ENCODE measurements at regions not wholly inside any gene's neighbourhood (a gene's known extent, or its start where the extent isn't known, plus 50 kb on each side); places are given as distances from the start of the nearest gene placed in this dataset.
A peak's percentile ranks its signal among the peaks of the same experiment; 100 is the strongest.

DNA sequence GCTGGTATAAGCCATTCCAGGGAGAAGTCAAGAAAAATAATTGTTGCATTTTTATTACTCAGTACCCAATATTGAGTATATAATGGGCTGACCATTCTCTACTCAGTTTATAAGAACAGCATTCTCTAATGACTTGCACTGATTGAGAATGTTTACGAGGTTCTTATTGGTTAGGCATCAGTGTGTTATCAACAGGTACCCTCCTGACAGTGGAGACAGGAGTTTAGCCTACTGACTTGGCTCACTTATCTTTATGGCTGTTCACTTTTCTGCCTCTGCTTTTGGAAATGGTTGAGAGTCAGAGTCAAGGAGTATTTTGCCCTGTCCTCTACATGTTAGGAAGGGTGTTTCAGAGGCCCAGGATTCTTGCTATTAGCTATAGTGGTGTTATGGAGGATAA lies 228.0 kb upstream of the RGS6 start:
- H3K4me3 ChIP-seq (ENCODE audit: low read depth, low read length, poor library complexity, severe bottlenecking) = no peak overlapping the region
- H3K4me2 ChIP-seq (ENCODE audit: low read length) = no peak overlapping the region
- TF ChIP-seq, protein P1, sequence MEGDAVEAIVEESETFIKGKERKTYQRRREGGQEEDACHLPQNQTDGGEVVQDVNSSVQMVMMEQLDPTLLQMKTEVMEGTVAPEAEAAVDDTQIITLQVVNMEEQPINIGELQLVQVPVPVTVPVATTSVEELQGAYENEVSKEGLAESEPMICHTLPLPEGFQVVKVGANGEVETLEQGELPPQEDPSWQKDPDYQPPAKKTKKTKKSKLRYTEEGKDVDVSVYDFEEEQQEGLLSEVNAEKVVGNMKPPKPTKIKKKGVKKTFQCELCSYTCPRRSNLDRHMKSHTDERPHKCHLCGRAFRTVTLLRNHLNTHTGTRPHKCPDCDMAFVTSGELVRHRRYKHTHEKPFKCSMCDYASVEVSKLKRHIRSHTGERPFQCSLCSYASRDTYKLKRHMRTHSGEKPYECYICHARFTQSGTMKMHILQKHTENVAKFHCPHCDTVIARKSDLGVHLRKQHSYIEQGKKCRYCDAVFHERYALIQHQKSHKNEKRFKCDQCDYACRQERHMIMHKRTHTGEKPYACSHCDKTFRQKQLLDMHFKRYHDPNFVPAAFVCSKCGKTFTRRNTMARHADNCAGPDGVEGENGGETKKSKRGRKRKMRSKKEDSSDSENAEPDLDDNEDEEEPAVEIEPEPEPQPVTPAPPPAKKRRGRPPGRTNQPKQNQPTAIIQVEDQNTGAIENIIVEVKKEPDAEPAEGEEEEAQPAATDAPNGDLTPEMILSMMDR (conservative IDR thresholded peaks at IDR 0.05; ENCODE audit: low read length) = no peak
- no peak for TF ChIP-seq EZH2phosphoT487 (IDR thresholded peaks at IDR 0.05; ENCODE audit: borderline replicate concordance, low read depth, low read length)
- CTCF ChIA-PET (ENCODE audit: unreplicated experiment) = no interaction called here
- no peaks in the 10 kb centered on the region for H3K79me2 ChIP-seq (ENCODE audit: insufficient read depth, low read depth, low read length)
- DNase-seq (ENCODE audit: low spot score) = no peak
- no peaks in the 10 kb centered on the region for H4K20me1 ChIP-seq (ENCODE audit: insufficient read depth, low read length)
- H3K36me3 ChIP-seq (ENCODE audit: insufficient read depth, low read length) = peaks cover 35% of the 10 kb centered on the region
- BruUV-seq (replicated peaks) = no TSS peak
- POLR2A ChIA-PET = interaction anchor here (0.6 kb wide), 1 partner anchor 15 kb away, joined by 3 read pairs; no protein-coding TSS in a partner anchor
- H3K4me1 ChIP-seq (ENCODE audit: insufficient read depth, low read length, poor library complexity, severe bottlenecking) = no peaks in the 10 kb centered on the region
- no peak overlapping the region for H3K27ac ChIP-seq (ENCODE audit: low read depth, low read length, poor library complexity, severe bottlenecking)
- H3K9me3 ChIP-seq (ENCODE audit: low read length) = no peaks in the 10 kb centered on the region
- no peaks in the 10 kb centered on the region for H3K9me2 ChIP-seq (ENCODE audit: insufficient read depth, low read length)
- no peak overlapping the region for H2AFZ ChIP-seq (ENCODE audit: low read length)
- intact Hi-C loops (cut with micrococcal nuclease; ENCODE audit: unreplicated experiment) = no loop called here

DNA sequence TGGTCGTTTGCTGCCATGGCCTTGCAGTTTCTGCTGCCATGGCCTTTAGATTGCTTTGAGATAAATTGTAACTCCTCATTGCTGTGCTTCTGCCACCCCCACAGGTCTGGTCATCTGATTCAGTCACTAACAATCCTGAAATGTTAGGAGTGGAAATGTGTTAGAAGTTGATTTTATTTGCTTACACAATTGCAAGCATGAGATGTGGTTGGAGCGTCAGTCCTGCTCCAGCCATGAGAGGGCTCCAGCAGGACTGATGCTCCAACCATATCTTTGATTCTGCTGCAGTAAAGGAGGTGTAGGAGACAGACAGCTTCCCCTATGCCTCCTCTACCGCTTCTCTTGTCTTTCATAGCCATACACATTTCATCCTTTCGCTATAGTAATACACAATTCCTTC lies 226.8 kb upstream of the RGS6 start:
- Histone ChIP-seq H3K9me3 (ENCODE audit: low read length) (no peaks in the 10 kb centered on the region), H2AFZ (ENCODE audit: low read length) (no peak overlapping the region), H3K27ac (ENCODE audit: low read depth, low read length, poor library complexity, severe bottlenecking) (no peak overlapping the region), H3K9me2 (ENCODE audit: insufficient read depth, low read length) (no peaks in the 10 kb centered on the region), H3K4me3 (ENCODE audit: low read depth, low read length, poor library complexity, severe bottlenecking) (no peak overlapping the region), H3K4me2 (ENCODE audit: low read length) (no peak overlapping the region), H3K36me3 (ENCODE audit: insufficient read depth, low read length) (peaks cover 36% of the 10 kb centered on the region), H3K4me1 (ENCODE audit: insufficient read depth, low read length, poor library complexity, severe bottlenecking) (no peaks in the 10 kb centered on the region), H3K79me2 (ENCODE audit: insufficient read depth, low read depth, low read length) (no peaks in the 10 kb centered on the region), H4K20me1 (ENCODE audit: insufficient read depth, low read length) (no peaks in the 10 kb centered on the region)
- no peak for DNase-seq (ENCODE audit: low spot score)
- intact Hi-C loops (cut with micrococcal nuclease; ENCODE audit: unreplicated experiment) = no loop called here
- ChIA-PET POLR2A (no interaction called here), CTCF (ENCODE audit: unreplicated experiment) (no interaction called here)
- TF ChIP-seq, protein P1 (conservative IDR thresholded peaks at IDR 0.05; ENCODE audit: low read length) = peak; percentile 20; the same call in 1 of the 2 replicates
- no peak for TF ChIP-seq EZH2phosphoT487 (IDR thresholded peaks at IDR 0.05; ENCODE audit: borderline replicate concordance, low read depth, low read length)
- no TSS peak for BruUV-seq (replicated peaks)

DNA sequence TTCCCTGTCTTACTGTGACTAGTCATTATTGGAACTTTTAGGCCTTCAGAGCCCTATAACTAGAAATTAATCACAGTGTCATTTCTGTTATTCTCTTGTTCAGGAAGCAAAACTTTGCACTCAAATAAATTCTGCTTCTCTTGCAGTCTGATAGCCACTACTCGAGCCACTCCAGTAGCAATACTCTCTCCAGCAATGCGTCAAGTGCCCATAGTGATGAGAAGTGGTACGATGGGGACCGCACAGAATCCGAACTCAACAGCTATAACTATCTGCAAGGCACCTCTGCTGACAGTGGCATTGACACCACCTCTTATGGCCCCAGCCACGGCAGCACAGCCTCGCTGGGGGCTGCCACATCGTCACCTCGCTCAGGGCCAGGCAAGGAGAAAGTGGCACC lies 223.2 kb upstream of the RGS6 start:
- Histone ChIP-seq H3K4me3 (ENCODE audit: low read depth, low read length, poor library complexity, severe bottlenecking) (no peak overlapping the region), H3K27ac (ENCODE audit: low read depth, low read length, poor library complexity, severe bottlenecking) (no peak overlapping the region), H3K79me2 (ENCODE audit: insufficient read depth, low read depth, low read length) (no peaks in the 10 kb centered on the region), H3K36me3 (ENCODE audit: insufficient read depth, low read length) (peaks cover 39% of the 10 kb centered on the region), H3K4me2 (ENCODE audit: low read length) (no peak overlapping the region), H2AFZ (ENCODE audit: low read length) (no peak overlapping the region), H3K9me3 (ENCODE audit: low read length) (no peaks in the 10 kb centered on the region), H3K9me2 (ENCODE audit: insufficient read depth, low read length) (no peaks in the 10 kb centered on the region), H3K4me1 (ENCODE audit: insufficient read depth, low read length, poor library complexity, severe bottlenecking) (no peaks in the 10 kb centered on the region), H4K20me1 (ENCODE audit: insufficient read depth, low read length) (no peaks in the 10 kb centered on the region)
- no peak for DNase-seq (ENCODE audit: low spot score)
- TF ChIP-seq, protein P1 (conservative IDR thresholded peaks at IDR 0.05; ENCODE audit: low read length) = no peak
- TF ChIP-seq EZH2phosphoT487 (IDR thresholded peaks at IDR 0.05; ENCODE audit: borderline replicate concordance, low read depth, low read length) = no peak
- intact Hi-C loops (cut with micrococcal nuclease; ENCODE audit: unreplicated experiment) = no loop called here
- POLR2A ChIA-PET = no interaction called here
- CTCF ChIA-PET (ENCODE audit: unreplicated experiment) = no interaction called here
- no TSS peak for BruUV-seq (replicated peaks)
